Caco-2 (cell line): ENCODE measurements at regions not wholly inside any gene's neighbourhood (a gene's known extent, or its start where the extent isn't known, plus 50 kb on each side); places are given as distances from the start of the nearest gene placed in this dataset.

Experiments used
- BruUV-seq: library from RNA; stranded (reverse); fragments of 400-500 nt; replicated peaks from 2 replicates; lab custom pipeline; 2021; lab: Mats Ljungman, UMichigan
- CTCF ChIA-PET: fragments of 300-600 bp; sonication (Branson Sonifier 250); formaldehyde crosslinking; loops from one replicate; lab custom pipeline; 2022; ENCODE audit warnings: antibody characterized with exemption; lab: Charles Lee
- POLR2A ChIA-PET: fragments of 300-600 bp; sonication (Branson Sonifier 250); formaldehyde crosslinking; loops from one replicate; lab custom pipeline; 2022; ENCODE audit warnings: antibody characterized with exemption; lab: Charles Lee
- DNase-seq, 2 experiments: peaks; one replicate each; pipeline versions ENCODE4 v3.0.0 to v3.0.0-alpha.2; 2020 to 2022
- H3K27me3 ChIP-seq: replicated peaks from 2 replicates; pipeline ENCODE4 v1.6.0; 2011; ENCODE audit warnings: low read length; ENCODE audit not compliant: control insufficient read depth, insufficient read depth
- H3K36me3 ChIP-seq: 2 replicates; pipeline ENCODE4 v1.5.1; 2011; ENCODE audit warnings: low read length; ENCODE audit not compliant: control insufficient read depth, insufficient read depth
- H3K4me1 ChIP-seq: fragments of 250-450 bp; sonication (Bioruptor Pico); 2 replicates; pipeline ENCODE4 v1.5.1; 2020; ENCODE audit warnings: mild to moderate bottlenecking
- H3K4me3 ChIP-seq: 2 replicates; pipeline ENCODE4 v1.5.1; 2011; ENCODE audit warnings: low read depth, mild to moderate bottlenecking, control low read depth, low read length
- H3K9me3 ChIP-seq: fragments of 250-450 bp; sonication (Bioruptor Pico); 2 replicates; pipeline ENCODE4 v1.5.1; 2020; ENCODE audit warnings: mild to moderate bottlenecking, moderate library complexity
- H3K27ac Mint-ChIP-seq: one replicate; pipeline ENCODE4 v1.8.0; 2022; ENCODE audit warnings: mixed read lengths; ENCODE audit not compliant: unreplicated experiment
- H3K27me3 Mint-ChIP-seq: one replicate; pipeline ENCODE4 v1.8.0; 2022; ENCODE audit warnings: mixed read lengths; ENCODE audit not compliant: insufficient read depth, unreplicated experiment
- H3K36me3 Mint-ChIP-seq: one replicate; pipeline ENCODE4 v1.8.0; 2022; ENCODE audit warnings: mild to moderate bottlenecking, mixed read lengths; ENCODE audit not compliant: insufficient read depth, unreplicated experiment
- H3K4me1 Mint-ChIP-seq: one replicate; pipeline ENCODE4 v1.8.0; 2022; ENCODE audit warnings: low read depth, mixed read lengths; ENCODE audit not compliant: unreplicated experiment
- H3K4me3 Mint-ChIP-seq: one replicate; pipeline ENCODE4 v1.8.0; 2022; ENCODE audit warnings: mild to moderate bottlenecking, moderate library complexity, mixed read lengths; ENCODE audit not compliant: unreplicated experiment
- H3K9me3 Mint-ChIP-seq: one replicate; pipeline ENCODE4 v1.8.0; 2022; ENCODE audit warnings: mixed read lengths; ENCODE audit not compliant: unreplicated experiment
- intact Hi-C: fragments of 100-400 bp; cut with micrococcal nuclease; formaldehyde crosslinking; loops from one replicate; pipeline ENCODE4 v1.10.0; 2022; ENCODE audit not compliant: unreplicated experiment
- TF ChIP-seq, protein P1 (sequence below), 2 experiments: fragments of 200-600 bp in 1 of 2; IDR thresholded peaks; 1 replicate in 1 of 2; 2 replicates in 1 of 2; pipeline versions ENCODE4 v1.5.1 to v1.8.0; 2011 to 2022; ENCODE audit warnings: antibody characterized with exemption in 1 of 2, control low read depth in 1 of 2, inconsistent platforms in 1 of 2, low read depth in 1 of 2, low read length in 1 of 2, mild to moderate bottlenecking in 1 of 2, moderate library complexity in 1 of 2; ENCODE audit not compliant: insufficient read depth in 1 of 2, severe bottlenecking in 1 of 2, unreplicated experiment in 1 of 2

DNA sequence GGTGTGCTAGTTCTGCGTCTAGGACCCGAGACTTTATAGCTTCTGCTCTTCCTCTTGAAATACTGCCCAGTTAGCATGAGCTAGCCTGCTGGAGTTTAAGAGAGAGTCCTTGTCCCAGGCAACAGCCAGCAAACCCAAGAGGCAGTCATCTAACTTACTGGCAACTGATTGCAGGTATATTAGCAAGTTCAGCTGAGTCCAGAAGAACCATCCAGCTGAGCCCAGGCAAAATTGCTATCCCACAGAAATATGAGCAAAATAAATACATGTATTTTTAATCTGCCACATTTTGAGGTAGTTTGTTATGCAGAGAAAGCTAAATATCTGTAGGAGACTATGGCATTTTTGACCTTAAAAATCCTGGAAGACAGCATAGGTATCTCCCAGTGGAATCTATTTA is 174.4 kb upstream of the CMC1 start:
- POLR2A ChIA-PET = no interaction called here
- H3K9me3 ChIP-seq = no peaks in the 10 kb centered on the region
- TF ChIP-seq, protein P1, sequence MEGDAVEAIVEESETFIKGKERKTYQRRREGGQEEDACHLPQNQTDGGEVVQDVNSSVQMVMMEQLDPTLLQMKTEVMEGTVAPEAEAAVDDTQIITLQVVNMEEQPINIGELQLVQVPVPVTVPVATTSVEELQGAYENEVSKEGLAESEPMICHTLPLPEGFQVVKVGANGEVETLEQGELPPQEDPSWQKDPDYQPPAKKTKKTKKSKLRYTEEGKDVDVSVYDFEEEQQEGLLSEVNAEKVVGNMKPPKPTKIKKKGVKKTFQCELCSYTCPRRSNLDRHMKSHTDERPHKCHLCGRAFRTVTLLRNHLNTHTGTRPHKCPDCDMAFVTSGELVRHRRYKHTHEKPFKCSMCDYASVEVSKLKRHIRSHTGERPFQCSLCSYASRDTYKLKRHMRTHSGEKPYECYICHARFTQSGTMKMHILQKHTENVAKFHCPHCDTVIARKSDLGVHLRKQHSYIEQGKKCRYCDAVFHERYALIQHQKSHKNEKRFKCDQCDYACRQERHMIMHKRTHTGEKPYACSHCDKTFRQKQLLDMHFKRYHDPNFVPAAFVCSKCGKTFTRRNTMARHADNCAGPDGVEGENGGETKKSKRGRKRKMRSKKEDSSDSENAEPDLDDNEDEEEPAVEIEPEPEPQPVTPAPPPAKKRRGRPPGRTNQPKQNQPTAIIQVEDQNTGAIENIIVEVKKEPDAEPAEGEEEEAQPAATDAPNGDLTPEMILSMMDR (IDR thresholded peaks at IDR 0.05; ENCODE audit: insufficient read depth in 1 of 2, low read depth in 1 of 2, low read length in 1 of 2, severe bottlenecking in 1 of 2, unreplicated experiment in 1 of 2) = no peak
- H3K4me3 ChIP-seq = no peak overlapping the region
- H3K4me1 ChIP-seq = no peaks in the 10 kb centered on the region
- H3K36me3 ChIP-seq = no peaks in the 10 kb centered on the region
- no peak overlapping the region for H3K27ac Mint-ChIP-seq
- H3K4me1 Mint-ChIP-seq = no peaks in the 10 kb centered on the region
- H3K27me3 Mint-ChIP-seq = peaks cover 5% of the 10 kb centered on the region
- H3K27me3 ChIP-seq = no peaks in the 10 kb centered on the region
- no peak overlapping the region for H3K4me3 Mint-ChIP-seq
- no peak for DNase-seq
- no peaks in the 10 kb centered on the region for H3K36me3 Mint-ChIP-seq
- H3K9me3 Mint-ChIP-seq = no peaks in the 10 kb centered on the region
- intact Hi-C loops = no loop called here
- no TSS peak for BruUV-seq
- CTCF ChIA-PET = no interaction called here

DNA sequence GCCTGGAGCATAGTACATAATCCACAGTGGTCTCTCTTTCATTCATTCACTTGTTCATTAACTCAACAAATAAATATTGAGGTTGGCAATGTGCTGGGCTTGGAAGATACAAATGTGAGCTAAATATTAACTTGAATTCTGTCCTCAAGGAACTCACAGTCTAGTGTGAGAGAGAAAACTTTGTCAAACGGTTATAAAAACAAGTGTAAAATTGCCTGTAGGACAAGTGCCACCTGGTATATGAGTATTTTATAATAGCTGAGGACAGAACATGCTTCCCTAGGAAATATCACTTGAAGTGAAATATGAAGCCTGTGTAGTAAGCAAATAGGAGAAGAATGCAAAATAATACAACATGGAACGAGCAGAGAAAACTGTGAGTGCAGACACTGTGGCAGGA is 173.1 kb upstream of the CMC1 start:
- no peak for DNase-seq
- Mint-ChIP-seq H3K4me1 (no peaks in the 10 kb centered on the region), H3K27ac (no peak overlapping the region), H3K36me3 (no peaks in the 10 kb centered on the region), H3K27me3 (peaks cover 7% of the 10 kb centered on the region), H3K4me3 (no peak overlapping the region), H3K9me3 (no peaks in the 10 kb centered on the region)
- TF ChIP-seq, protein P1 (IDR thresholded peaks at IDR 0.05; ENCODE audit: insufficient read depth in 1 of 2, low read depth in 1 of 2, low read length in 1 of 2, severe bottlenecking in 1 of 2, unreplicated experiment in 1 of 2) = no peak
- no peaks in the 10 kb centered on the region for H3K27me3 ChIP-seq
- intact Hi-C loops = no loop called here
- no peaks in the 10 kb centered on the region for H3K36me3 ChIP-seq
- BruUV-seq = no TSS peak
- no peaks in the 10 kb centered on the region for H3K4me1 ChIP-seq
- H3K4me3 ChIP-seq = no peak overlapping the region
- ChIA-PET POLR2A (no interaction called here), CTCF (no interaction called here)
- H3K9me3 ChIP-seq = no peaks in the 10 kb centered on the region

DNA sequence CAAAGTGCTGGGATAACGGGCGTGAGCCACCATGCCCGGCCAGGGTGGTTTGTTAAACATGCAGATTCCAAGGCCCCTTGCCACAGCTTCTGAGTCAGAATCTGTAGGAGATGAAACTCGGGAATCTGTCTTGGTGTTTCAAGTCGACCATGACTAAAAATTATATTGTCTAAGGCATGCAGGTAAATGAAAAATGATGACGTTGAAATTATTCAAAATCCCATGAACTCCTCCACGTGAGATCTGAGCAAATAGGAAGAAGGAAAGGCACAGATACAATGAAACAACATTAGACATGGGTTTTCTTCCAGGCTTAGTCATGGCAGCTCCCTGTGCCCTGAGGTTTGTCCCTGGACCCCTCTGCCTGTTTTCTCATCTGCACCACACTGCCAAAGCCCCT is 172.0 kb upstream of the CMC1 start:
- no peak overlapping the region for H3K4me3 Mint-ChIP-seq

More for the DNA sequence above, 172.0 kb upstream of the CMC1 start:
- intact Hi-C loops = no loop called here
- Mint-ChIP-seq H3K36me3 (no peaks in the 10 kb centered on the region), H3K27me3 (peaks cover 7% of the 10 kb centered on the region), H3K9me3 (no peaks in the 10 kb centered on the region), H3K27ac (no peak overlapping the region), H3K4me1 (no peaks in the 10 kb centered on the region)
- Histone ChIP-seq H3K27me3 (no peaks in the 10 kb centered on the region), H3K36me3 (no peaks in the 10 kb centered on the region), H3K9me3 (no peaks in the 10 kb centered on the region), H3K4me3 (no peak overlapping the region), H3K4me1 (no peaks in the 10 kb centered on the region)
- DNase-seq = no peak
- TF ChIP-seq, protein P1 (IDR thresholded peaks at IDR 0.05; ENCODE audit: insufficient read depth in 1 of 2, low read depth in 1 of 2, low read length in 1 of 2, severe bottlenecking in 1 of 2, unreplicated experiment in 1 of 2) = no peak
- BruUV-seq = no TSS peak
- ChIA-PET CTCF (no interaction called here), POLR2A (no interaction called here)
